Ammon's horn (tissue), 1 donor: ENCODE measurements at regions not wholly inside any gene's neighbourhood (a gene's known extent, or its start where the extent isn't known, plus 50 kb on each side); places are given as distances from the start of the nearest gene placed in this dataset.

ENCODE experiments used
- DNase-seq: peaks from one replicate; pipeline ENCODE4 v3.0.0-alpha.2; 2016; ENCODE audit warnings: low spot score

DNA sequence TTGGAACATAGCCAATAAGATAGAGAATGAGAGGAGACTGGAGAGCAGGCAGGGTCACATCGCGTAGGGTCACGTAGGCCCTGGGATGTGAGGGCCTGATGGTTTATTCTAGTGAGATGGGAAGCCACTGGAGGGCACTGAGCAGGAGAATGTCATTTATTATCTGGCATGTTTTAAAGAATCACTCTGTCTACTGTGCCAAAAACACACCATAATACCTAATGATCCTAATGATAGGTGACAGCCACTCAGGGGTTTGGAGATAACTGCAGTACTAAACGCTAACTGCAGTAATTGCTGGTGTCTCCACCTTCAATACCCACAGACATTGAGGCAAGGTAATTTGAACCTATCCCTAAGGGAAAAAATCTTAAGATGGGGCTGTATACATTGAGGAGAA is 185.4 kb downstream of the TTLL7 start:
- DNase-seq: no peak

DNA sequence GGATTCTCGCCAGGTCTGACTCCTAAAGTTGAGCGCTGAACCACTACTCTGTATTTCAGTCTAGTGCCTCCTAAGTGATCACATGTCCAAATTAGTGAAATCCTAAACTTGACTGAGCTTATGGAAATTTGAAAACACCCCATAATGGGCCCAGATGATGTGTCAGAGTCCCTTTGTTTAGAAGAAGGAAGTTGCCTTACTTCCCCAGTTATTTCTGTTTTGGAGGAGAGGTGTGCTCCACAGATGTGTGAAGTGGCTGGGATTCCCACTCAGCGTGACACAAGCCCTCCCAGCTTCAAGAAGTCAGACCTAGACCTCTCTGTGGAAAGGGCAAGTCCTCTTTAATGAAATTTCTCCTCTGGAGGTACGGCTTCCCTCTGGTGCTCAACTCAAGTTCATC is 188.8 kb downstream of the TTLL7 start:
- no peak for DNase-seq

DNA sequence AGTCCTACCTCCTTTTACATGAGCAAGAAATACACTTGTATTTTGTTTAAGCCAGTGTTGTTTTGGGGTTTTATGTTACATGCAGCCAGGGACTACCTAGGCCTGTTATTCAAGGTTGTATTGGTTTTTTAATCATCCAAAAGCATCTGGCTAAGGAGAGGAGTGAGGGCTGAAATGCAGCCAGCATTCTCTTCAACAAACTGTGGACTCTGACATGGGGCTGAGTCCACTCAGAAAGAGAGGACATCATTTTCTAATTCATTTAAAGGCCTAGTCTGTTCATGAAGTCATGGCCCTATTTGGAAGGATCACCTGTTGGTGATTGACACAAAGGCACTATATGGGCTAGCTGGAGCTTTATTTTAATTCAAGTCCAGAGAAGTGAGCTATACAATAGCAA is 190.4 kb downstream of the TTLL7 start:
- DNase-seq: no peak

DNA sequence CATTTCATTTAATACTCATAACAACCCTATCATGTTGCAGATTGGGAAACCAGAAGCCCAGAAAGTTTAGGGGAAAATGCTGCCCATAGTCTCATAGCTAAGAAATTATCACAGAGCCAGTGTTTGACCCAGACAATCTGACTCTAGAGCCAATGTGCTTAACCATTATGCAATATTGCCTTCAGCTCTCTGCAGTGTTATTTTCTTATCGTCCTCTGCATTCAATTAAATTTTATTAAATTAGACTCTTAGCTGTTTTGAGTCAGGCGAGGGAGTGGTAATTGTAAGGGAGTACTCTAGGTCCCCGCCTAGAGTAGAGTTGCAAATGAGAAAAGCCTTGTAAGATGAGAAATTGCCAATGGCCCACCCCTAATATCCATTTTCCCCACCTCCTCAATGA is 191.1 kb downstream of the TTLL7 start:
- DNase-seq: no peak

DNA sequence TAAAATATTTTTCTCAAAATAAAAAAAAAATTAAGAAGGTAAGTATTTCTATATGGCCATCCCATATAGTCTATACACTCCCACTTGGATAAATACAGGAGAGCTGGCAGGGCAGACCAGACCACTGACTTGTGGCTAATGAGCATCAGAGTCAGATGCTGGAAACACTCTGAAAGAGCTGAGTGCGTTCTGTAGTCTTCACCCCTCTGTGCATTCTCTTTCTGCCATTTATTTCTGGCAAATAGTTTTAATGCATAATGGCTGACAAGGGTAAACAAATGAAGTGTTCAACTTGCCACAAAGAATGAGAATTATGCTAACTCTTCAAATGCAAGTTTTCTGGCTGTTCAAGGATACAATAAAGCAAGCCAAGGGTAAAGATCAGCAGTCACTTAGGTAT is 191.7 kb downstream of the TTLL7 start:
- DNase-seq: no peak

DNA sequence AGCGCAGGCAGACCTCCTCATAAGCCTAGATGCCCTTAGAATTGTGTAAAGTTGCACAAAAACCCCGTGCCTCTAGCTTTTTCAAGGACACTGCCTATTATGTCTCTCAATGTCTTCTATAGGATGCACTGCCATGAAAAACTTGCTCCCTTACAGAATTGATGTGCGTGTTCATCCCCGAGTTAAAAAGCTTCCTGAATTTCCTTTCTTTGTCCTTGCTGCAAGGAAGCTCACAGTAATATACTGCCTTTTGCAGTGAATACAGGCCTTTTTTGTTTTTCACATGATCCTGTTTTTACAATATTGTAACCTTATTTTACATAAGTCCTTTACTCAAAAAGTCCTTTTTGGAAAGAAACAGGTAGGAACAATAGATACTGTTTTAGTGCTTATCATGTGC is 193.0 kb downstream of the TTLL7 start:
- no peak for DNase-seq

DNA sequence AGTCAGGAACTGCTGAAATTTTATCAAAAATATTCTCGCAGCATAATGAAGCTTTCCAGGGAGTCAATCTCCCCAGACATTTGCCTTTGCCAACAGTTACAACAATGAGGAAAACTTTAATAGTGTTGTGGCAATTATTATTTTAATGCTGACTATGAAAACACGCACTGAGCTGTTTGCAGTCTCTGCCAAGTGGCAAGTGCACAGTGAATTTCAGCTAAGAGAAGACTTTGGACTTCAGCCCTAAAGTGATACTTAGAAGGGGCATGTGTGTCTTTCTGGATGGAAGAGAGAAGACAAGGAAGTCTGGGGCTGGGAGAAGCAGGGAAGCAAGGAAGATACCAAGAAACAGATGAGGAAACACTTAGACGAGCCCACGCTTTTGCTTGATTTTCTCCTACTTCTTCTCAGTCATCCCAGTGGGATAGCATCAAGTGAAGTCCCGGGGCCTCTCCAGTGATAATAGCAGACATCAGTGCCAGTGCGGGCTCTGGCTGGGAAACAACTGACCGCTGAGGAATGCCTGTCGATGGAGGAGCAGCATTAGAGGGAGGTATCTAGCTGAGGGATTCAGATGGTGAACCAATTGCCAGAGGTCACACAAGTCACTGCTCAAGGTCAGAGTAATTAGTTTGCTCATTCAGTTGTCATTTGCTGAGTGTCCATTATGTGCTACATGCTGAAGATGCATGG is 196.3 kb downstream of the TTLL7 start:
- no peak for DNase-seq

DNA sequence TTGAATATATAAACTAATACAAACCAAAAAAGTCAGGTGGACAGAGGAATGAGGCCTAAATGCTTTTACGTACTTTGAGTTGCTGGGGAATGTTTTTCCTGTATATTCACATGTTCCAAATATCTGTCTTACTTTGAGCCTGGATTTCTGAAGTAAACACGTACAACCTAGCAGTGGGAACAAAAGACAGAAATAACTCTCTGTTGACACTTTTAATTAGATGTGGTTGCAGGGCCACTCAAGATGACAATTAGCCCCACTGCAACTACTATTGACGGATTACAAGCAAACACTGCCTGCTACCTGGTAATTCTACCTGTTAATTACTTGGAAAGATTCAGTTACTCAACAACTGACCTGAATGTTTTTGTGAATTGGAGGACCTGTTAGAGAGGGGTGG is 196.9 kb downstream of the TTLL7 start:
- DNase-seq: no peak

DNA sequence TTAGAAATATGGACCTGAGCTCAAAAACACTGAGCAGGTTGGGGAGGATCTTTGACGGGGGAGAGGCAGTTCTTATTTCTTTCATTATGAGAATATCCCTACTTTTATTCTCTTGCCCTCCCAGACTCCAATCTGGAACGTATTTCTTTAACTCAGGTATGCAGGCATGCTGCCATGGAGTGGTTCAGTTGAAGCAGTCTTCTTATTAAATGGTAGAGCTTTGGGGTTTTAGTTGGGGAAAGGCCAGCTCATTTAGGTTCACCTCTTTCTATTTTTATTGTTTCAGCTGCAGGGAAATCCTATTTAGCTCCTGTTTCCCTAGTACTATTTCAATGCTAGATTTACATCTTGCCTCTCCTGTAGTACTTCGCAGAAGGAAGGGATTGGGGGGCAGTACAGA is 198.9 kb downstream of the TTLL7 start:
- DNase-seq: no peak

DNA sequence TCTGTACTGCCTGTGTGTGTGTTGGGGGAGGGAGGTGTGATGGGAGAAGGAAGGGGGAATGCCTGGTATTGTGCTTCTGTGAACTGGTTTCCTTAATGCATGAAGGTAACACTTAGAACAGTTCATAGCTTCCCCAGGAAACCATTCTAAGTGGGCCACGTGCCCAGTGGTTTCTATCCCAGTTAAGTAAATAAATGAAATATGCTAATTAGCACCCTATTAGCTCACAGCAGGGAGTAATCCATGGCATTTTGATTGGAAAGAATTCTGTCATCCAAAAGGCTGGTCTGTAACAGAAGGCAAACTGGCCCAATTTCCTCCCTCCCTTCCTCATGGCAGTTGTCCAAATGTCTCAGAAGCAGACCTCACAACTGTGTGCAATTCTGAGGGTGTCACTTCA is 199.3 kb downstream of the TTLL7 start:
- peak; percentile 12 for DNase-seq

DNA sequence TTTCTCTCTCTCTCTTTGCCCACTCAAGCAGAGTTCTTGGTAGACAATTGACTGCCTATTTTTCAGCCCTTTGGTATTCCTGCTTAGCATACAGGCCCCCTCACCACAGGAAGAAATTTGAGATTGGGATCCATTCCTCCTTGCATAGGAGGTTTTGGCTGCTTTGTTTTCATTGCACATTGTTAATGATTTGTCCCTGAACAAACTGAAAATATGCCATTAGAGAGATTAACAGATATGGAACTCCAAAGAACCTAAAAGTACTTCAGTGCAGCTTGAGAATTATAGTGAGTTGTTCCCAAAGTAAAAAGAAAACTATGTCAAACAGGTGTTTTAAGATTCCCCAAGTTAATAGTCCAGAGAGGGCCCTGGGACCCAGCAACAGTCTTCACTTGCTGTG is 200.0 kb downstream of the TTLL7 start:
- DNase-seq: no peak

DNA sequence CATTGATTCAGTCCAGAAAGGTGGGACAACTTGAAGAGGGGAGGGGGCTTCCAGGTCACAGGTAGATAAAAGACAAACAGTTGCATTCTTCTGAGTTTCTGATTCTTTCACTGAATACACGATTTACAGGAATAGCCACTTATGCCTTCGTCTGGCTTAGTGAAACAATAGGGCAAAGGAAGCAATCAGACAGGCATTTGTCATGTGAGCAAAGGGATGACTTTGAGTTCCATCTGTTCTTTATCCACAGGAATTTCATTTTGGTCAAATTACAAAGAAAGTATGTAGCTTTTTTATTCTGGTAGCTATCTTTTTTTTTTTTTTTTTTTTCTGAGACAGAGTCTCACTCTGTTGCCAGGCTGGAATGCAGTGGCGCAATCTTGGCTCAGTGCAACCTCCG is 202.5 kb downstream of the TTLL7 start:
- DNase-seq: no peak

DNA sequence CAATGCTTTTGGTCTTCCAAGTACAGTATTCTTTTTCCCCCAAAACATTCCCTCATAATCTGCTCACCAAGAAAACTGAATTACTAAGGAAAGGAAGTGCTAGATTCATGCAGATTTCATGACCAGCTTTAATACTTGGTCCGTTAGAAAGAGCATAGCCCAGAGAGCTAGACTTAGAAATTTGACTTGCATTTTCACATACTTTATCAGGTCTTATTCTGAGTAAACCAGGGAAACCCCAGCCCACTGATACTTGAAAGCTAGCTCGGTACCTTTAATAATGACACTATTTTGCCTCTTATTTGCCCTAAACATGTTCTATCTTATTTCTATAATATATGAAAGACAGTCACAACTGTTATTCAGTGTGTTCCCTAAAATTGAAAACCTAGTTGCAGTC is 204.5 kb downstream of the TTLL7 start:
- no peak for DNase-seq

DNA sequence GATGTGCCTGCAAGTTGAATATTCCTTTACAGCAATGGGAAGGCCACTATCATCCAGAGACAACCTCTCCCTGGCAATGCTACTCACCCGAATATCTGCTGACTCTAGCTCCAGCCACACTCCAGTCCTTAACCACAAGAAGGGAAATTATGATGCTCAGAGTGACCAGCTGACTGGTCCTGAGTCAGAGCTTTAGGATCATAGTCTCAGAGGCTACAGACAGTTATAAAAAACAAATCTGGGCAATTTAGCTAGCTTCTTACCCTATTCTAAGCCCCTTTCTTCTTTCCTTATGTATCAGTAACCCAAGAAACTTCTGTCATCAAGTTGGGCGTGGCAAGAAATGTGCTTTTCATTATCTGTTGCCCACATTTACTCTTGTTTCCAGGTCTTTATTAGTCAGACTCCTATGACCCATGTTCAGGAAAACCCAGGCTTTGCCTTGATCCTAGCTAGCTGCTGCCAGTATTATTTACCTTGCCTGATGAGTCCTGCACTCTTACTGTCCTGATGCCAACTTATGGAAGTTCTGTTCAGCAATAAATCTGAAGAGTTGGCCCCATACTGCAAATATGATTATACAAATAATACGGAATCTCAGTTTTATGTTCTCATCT is 207.0 kb downstream of the TTLL7 start:
- DNase-seq: no peak

DNA sequence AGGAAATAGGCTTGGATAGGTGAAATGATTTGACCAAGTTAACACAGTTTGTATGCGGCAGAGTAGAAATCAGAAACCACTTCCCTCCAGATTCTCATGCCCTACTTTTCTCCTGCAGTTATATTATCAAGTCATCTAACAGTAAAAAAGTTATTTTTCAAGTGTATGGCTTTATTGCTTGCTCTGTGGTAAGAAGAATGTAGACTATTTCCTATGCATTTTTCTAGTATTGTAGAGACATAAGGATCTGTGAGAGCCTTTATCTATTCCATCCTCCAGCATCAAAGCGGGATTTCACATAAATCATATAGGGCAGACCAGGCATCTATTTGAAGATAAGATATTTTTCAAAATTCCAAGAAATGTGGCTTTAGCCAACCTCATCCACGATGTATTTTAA is 208.5 kb downstream of the TTLL7 start:
- no peak for DNase-seq

DNA sequence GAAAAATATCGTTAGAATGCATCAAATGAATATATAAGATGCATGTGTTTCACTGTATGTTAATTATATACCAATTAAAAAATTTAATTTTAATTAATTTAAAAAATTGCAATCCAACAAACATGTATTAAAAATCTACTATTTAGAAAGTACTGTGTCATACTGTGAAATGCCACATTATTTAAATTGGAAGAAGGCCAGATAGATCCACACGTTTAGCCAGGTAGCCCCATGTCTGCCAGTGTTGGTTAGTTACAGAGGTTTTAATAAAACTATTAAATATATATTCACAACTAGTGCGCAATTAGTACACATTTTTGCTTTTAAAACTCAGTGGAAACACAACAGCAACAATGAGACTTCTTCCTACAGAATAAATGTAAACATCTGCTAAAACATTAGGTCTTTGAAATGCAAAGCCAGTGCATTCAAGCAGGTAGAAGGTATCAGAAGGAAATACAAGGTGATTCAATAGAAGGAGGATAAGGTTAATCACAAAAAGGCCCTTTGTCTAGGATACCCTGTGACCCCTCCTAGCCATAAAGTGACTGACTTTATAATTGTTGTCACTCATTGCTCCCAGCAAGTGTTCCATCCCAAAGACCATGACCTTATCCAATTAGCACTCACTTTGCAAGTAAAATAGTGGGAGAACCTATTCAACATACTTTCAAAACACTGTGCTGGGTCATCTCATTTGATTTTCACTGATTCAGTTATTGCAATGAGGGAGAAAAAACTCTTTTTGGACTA is 211.5 kb downstream of the TTLL7 start:
- no peak for DNase-seq

DNA sequence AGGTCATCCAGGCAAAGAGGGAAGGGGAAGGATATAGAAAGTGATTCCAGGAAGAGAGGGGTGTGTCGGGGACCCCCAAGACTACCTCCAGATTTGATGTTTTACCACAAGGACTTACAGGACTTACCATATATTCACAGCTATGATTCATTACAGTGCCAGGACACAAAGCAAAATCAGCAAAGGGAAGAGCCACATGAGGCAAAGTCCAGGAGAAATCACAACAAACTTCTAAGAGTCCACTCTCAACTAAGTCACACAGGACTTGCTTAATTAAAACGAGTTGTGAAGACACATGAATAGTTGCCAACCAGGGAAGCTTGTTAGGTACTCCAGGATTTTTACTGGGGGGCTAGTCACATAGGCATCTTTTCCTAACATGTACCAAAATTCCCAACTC is 217.3 kb downstream of the TTLL7 start:
- DNase-seq: no peak

DNA sequence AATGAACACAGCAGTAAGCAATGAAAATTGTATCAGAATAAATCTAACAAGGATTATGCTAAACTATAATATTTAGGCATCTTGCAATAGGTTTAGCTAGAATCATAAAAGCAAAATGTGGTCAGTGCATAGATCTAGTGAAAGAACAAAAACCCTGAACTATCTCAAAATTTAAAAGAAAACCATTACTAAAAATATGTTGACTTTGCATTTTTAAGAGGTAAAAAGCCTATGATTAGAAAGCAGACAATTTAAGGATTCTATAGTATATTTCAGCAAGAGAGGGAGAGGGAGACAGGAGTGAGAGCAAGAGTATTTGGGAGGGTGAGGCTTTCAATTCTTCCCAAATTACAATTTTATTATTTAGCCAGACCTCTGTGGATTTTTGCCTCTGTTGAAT is 219.4 kb downstream of the TTLL7 start:
- DNase-seq: no peak

DNA sequence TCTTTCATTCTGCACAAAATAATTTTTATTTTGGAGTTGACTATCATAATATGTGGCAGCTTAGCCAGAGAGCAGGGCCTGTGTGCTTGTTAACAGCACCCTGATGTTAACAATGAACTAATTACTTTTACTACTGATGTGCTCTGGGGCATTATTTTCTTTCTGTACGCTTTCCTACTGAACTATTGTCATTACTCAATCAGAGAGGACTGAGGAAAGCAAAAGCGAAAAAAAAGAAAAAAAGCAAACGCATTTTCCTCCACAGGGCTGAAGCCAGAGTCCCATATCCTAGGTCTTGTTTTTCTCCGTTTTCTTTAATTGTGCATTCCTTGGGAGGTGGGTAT is 221.2 kb downstream of the TTLL7 start:
- no peak for DNase-seq

DNA sequence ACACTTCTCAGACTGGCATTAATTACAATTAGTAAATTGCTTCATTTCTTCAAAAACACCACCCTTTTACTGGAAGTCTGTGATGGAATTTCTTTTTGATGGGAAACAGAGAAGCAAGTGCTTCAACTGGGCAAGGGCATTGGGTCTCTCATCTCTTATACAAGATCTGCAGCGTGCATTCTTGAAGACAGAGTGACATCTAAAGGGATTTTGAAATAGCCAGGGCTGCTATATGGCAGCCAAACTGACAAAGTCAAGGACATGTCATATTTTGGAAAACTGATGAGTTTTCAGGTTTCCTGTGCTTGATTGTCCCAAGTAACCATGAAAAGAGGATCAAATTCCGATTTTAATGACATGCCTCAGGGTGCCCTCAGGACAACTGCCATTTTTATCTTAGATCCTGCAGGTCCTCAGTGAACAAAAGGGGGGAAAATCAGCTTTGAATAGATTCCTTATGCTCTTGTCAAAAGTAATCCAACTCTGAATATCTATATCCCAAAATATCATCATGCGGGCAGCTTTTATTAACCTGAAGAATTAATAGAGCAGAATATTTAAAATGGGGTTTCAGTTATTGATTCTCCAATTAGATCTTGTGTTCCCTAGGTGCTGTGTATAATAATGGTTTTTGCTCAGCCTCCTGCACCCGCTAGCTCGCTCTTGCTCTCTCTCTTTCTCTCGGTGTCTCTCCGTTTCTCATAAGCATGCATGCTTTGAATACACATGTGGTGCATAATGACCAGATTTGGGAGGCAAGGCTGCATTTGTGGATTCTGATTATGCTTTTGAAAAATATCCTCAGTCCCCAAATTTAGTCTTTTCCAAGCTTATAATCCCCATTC is 221.8 kb downstream of the TTLL7 start:
- no peak for DNase-seq

DNA sequence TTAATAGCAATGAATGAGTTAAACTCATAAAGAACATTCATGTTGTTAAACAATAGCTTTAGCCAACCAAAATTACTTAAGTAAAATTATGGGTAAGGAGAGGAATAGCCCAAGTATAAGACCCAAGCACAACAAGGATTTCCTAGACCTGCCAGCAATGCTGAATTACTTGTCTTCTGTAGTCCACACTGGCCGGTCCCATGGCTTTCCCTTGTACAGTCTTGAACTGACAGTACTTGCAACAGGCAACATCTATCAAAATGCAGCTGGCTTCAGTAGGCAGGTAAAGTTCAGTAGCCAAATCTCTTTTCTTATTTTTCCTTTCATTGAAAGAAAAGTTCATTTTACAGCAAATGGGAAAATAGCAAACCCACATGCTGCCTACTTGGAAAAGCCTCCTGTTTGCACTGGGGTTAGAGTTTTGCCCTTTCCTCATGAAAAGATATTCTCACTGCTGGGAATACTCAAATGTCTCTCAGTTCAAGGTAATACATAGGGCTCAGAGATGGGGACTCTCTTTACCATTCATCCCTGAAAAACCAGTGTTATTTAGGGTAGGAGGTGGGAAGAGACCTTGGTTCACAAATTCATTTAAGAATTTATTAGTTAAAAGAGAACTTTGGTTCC is 222.8 kb downstream of the TTLL7 start:
- DNase-seq: no peak

DNA sequence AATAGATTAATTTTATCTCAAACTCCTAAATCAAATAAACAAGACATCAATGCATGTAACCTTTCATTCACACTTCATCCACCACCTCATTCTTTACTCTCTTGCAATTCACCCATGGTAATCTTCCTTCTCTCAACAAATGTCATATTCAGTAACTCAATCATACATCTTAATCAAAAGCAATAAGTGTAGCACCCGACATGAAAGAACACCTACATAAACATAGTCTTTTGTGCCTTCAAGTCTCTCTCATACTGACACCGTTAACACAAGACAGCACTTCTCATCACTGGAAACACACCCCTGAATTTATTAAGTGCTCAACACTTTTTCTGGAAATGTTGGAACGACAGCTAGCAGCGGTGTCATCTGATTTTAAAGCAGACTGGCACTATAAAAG is 225.9 kb downstream of the TTLL7 start:
- no peak for DNase-seq
